ENCODE measurements at regions not wholly inside any gene's neighbourhood (a gene's known extent, or its start where the extent isn't known, plus 50 kb on each side); places are given as distances from the start of the nearest gene placed in this dataset.
"Not testable (repeated sequence)": the region's sequence is repeated elsewhere in the genome, so short reads cannot be mapped to it uniquely, and the experiment has no call there.

- no peak for DNase-seq
Observed at GRCh38 chr2:877747-878146, 72.9 kb upstream of the SNTG2 start.

DNA sequence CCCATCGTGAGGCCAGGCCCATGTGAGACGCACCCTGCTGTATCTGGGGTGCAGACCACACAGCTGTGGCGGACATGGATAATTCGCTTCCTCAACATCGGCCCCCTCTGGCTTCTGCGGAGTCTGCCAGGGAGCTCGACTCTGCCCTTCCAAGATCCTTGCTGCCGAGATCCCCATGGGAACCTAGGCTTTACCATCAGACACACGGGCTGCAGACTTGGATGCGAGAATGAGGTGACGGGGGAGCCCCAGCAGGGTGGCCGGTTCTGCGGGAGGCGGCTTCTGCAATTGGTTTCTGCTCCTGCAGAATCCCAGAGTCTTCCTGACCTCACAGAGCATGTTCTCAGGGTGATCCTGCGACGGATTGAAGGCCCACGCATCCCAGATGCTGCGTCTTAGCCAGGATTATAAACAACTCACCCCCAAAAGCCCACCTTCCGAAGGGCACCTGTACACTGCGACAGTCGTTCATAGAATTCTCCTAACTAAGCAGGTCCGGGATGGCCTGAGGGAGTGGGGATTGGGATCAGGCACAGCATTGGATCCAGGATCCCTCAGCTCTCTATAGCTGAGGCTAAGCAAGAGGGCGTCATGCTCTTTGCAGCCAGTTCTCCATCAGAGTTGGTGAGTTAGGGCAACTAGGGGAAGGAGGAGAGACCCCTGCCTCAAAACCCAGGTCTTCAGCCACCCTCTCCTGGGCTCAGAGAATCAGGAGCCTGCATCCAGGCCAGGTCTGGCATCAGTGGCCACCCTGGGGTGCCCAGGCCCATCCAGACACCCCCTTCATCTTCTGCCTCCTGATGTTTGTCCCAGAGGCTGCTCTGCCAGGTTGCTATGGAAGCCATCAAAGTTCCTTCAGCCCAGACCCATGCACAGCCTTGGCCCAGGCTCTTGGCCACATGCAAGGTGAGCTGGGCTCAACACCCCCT, 74.7 kb upstream of the SNTG2 start:
- DNase-seq, result no peak

GRCh38 chr2:873651-874580, 76.7 kb upstream of the SNTG2 start:
- no peak for DNase-seq

GRCh38 chr2:873027-873426, 77.6 kb upstream of the SNTG2 start:
- no peak for DNase-seq

DNA sequence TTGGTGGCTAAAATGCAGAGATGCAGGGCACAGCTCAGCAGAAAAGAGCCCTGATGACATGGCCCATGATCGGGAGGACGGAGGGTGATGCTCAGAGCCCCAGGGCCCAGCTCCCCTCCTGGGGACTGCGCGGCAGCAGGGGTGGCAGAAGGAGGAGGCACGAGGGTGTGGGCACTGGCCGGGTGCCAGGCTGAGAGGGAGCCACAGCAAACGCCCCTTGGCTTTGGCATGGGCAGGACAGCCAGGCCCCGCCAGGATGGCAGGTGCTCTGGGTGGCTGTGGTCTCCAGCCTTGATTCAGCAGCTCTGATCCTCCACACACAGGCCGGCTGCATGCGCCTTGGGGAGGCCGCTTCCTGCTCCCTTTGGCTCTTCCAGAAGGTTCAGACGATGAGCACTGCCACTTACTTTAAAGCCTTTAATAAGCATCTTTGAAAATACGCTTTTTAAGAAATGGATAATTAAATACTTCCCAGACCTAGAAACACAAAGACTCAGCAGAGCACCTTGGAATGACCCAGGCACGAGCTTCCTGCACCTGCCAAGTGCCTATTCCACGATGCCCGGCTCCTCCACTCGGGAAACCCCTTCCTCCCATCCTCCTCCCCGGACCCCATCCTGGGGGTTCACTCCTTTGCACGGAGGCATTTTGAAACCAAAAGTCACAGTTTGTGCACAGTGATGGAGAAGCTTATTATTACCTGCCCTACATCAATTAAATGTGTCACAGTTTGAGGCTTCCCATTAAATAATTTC, 78.5 kb upstream of the SNTG2 start:
- no peak for DNase-seq

- DNase-seq, result no peak
Observed at GRCh38 chr2:871175-871727, 79.4 kb upstream of the SNTG2 start.

GRCh38 chr2:870426-870825, 80.2 kb upstream of the SNTG2 start:
- no peak for DNase-seq

GRCh38 chr2:869894-870293, 80.8 kb upstream of the SNTG2 start:
- DNase-seq, result no peak

DNA sequence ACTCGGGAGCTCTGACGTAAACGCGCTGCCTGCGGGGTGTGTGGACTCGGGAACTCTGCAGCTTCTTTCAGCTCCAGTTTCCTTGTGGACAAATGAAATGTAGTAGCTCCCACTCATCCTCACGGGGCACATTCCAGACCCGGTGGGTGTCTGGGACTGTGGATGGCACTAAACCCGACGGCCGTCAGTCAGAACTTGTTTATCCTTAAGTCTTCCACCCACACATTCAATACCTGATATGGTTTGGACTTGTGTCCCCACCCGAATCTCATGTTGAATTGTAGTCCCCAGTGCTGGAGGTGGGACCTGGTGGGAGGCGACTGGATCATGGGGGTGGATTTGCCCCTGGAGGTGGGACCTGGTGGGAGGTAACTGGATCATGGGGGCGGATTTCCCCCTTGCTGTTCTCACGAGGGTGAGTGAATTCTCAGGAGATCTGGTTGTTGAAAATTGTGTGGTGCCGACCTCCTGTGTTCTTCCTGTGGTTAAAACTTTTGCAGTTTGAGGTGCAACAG, 81.2 kb upstream of the SNTG2 start:
- DNase-seq, result no peak

- not testable (repeated sequence) for DNase-seq
Observed at GRCh38 chr2:868857-869256, 81.8 kb upstream of the SNTG2 start.

GRCh38 chr2:867296-867695, 83.4 kb upstream of the SNTG2 start:
- DNase-seq, result no peak

GRCh38 chr2:866887-867286, 83.8 kb upstream of the SNTG2 start:
- no peak for DNase-seq

- DNase-seq, result no peak
Observed at GRCh38 chr2:866009-866680, 84.5 kb upstream of the SNTG2 start.

- DNase-seq, result no peak
Observed at GRCh38 chr2:864501-865106, 86.0 kb upstream of the SNTG2 start.

GRCh38 chr2:863732-864450, 86.8 kb upstream of the SNTG2 start:
- no peak for DNase-seq

DNA sequence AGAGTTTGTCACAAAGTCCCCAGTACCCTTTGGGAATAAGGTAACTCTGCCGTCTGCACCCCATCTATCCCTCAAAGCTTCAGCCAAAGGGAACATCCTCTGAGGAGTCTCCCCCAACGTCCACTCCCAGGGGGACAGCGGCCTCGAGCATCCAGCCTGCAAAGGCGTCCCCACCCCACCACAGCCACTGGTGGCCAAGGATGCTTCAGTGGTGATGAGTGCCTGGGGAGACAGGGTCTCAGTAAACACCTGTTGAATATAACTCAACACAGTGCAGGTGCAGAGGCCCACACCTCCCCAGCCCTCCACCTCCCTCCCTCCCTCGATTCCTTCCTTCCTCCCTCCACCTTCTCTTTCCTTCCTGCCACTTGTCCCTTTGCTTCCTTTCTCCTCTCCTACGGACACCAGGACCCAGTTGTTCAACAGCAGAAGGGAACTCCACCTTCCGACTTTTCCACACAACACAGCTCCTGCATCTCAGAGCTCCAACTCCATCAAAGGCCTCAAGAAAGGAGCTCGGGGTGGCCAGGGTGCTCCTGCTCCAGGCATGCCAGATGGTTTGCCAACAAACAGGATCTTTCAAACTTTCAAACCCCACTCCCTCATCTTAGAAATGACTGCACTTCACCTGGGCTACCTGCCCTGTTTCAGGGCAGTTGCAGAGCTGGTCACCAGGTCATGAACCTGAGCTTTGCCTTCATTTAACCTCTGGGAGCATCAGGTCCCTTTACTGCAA, 87.8 kb upstream of the SNTG2 start:
- no peak for DNase-seq

- DNase-seq, result no peak
Observed at GRCh38 chr2:862355-862687, 88.3 kb upstream of the SNTG2 start.

DNA sequence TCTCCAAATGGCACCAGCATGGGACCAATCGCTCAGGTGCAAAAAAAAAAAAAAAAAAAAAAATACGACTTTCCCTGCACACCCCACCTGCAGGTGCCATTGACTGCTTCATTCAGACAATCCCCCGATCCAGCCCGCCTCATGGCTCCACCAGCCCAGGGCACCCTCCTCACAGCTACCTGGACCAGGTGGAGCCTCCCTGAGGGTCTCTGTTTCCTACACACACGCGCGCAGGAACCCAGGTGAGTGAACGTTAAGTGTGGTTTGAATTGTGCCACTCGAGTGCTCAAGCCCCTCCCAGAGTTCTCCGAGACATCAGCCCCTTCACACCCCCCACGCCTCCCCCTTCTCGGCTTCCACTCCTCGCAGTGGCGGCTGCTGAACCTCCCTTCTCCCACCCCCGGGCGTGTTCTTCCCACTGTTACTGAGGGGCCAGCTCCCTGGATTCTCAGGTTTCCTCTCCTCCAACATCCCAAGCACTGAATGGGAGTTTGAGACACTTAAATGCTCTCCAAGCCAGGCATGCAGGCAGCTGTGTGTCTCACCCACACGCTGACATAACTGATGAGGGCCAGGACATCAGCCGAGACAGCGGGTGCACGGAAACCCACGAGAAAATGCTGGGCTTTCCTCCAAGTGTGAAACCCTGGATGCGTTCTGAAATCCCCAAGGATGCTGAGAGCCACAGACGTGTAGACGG, 88.8 kb upstream of the SNTG2 start:
- no peak for DNase-seq

- DNase-seq, result no peak
Observed at GRCh38 chr2:860259-860855, 90.3 kb upstream of the SNTG2 start.

Measured in NCI-H1105 (cell line).